ENCODE measurements at regions not wholly inside any gene's neighbourhood (a gene's known extent, or its start where the extent isn't known, plus 50 kb on each side); places are given as distances from the start of the nearest gene placed in this dataset.

DNA sequence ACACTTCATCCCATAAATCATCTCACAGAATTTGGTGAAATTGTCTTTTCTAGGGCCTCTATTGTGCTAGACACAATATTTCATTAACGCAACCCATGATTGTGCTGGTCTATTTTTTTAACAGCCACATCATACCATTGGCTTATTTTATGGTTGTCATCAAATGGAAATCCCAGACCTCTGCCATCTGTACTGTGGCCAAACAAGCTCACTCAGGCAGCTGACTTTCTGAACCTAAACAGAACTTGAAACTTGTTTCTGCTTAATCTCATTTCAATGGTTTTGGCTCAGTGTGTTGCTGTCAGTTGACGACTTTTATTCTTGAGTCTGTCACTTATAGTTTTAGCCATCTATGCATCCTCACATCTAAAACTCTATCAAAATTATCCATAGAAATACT, 111.8 kb downstream of the HAO1 start:
- no peak for DNase-seq

DNA sequence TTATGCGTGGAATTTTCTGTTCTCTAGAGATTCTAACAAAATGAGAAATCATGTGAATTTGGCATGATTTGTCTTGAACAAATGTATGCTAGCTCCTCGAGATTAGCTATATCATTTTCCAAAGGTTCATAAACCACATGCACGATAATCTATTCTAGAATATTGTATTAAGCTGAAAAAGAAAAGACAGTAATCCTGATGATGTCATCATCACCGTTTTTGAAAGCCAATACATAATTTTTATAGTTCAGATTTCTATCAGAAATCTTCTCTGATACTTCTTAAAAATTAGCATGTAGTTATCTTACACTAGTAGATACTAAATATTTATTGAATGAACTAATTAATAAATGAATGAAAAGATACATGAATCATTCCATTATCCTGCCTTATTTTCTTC, 111.2 kb downstream of the HAO1 start:
- no peak for DNase-seq

DNA sequence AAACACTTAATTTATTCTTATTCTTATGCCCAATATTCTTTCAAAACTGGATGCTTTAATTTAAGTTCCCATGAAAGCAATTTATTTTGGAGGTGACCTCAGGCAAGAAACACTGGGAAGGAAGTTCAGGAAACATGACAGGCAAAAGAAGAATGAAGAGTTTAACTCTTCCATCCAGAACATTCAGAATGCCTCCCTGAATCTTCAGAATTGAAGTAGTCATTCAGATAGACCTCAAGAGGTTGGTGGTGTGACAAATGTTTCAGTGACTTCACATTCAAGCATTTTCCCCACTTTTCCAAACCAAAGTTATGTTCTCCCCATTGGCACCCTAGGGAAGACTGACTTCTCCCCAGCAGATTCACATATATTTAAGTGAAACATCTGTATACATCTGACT, 110.5 kb downstream of the HAO1 start:
- no peak for DNase-seq

Data from SIG-M5 (cell line).